Rectal smooth muscle tissue (tissue), 1 donor: ENCODE measurements at regions not wholly inside any gene's neighbourhood (a gene's known extent, or its start where the extent isn't known, plus 50 kb on each side); places are given as distances from the start of the nearest gene placed in this dataset.

Experiments
- H3K27ac ChIP-seq: one replicate; pipeline ENCODE4 v1.7.0; 2013; ENCODE audit warnings: low read depth, low read length, inconsistent platforms
- H3K27me3 ChIP-seq: one replicate; pipeline ENCODE4 v1.7.0; 2013; ENCODE audit warnings: low read length; ENCODE audit not compliant: control insufficient read depth, insufficient read depth
- H3K36me3 ChIP-seq: one replicate; pipeline ENCODE4 v1.7.0; 2013; ENCODE audit warnings: low read length; ENCODE audit not compliant: control insufficient read depth, insufficient read depth
- H3K4me1 ChIP-seq: one replicate; pipeline ENCODE4 v1.7.0; 2013; ENCODE audit warnings: low read length; ENCODE audit not compliant: control insufficient read depth, insufficient read depth
- H3K4me3 ChIP-seq: one replicate; pipeline ENCODE4 v1.7.0; 2013; ENCODE audit warnings: low read length
- H3K9ac ChIP-seq: one replicate; pipeline ENCODE4 v1.7.0; 2013; ENCODE audit warnings: low read length

GRCh38 chr18:11521853-11522252, 87.5 kb upstream of the SLC35G4 start:
- H3K9ac ChIP-seq, result no peak overlapping the region
- no peaks in the 10 kb centered on the region for H3K4me1 ChIP-seq
- H3K27me3 ChIP-seq, result no peaks in the 10 kb centered on the region
- H3K27ac ChIP-seq, result no peak overlapping the region
- H3K4me3 ChIP-seq, result no peak overlapping the region
- no peaks in the 10 kb centered on the region for H3K36me3 ChIP-seq

GRCh38 chr18:11520536-11520935, 88.9 kb upstream of the SLC35G4 start:
- Histone ChIP-seq H3K27ac (no peak overlapping the region), H3K4me3 (no peak overlapping the region), H3K4me1 (no peaks in the 10 kb centered on the region), H3K27me3 (no peaks in the 10 kb centered on the region), H3K36me3 (no peaks in the 10 kb centered on the region), H3K9ac (no peak overlapping the region)

DNA sequence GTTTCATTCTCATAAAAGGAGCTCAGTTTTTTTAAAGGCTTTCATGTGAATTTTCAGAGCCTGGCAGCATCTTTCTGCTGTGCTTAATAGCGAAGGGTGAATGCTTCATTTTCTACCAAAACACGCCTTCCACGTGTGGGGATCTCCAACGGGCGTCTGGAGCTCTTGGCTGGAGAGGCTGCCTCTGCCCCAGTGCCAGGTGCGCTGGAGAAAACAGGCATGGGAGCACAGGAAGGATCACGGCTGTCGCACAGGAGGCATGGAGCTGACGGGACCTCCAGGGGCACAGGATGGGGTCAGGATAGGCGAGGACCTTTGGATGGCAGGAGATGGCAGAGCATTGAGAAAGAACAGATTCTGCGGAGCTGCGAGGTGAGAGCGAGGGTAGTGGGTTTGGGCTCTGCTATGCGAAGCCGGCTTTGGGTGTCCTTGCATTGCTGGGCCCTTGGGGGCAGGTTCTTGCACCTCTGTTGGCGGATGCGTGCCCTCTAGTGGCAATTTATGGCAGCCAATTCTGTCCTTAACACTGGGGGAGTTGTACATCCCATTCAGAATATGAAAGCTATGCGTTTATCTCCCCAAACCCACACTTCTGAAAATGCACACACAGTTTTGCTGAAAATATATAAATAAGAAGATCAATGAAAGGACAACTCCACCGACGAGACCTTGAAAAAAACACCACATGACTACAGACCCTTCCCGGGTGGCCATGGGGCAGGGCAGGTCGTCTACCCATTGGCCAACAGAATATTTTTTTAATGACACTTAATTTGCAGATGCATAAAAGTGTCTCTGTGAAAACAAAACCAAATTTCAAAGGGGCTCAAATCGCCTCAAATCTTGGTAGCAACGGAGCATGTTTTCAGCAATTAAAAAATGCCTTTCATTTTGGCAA, 90.4 kb upstream of the SLC35G4 start:
- Histone ChIP-seq H3K36me3 (no peaks in the 10 kb centered on the region), H3K27me3 (no peaks in the 10 kb centered on the region), H3K4me3 (no peak overlapping the region), H3K27ac (no peak overlapping the region), H3K9ac (no peak overlapping the region), H3K4me1 (no peaks in the 10 kb centered on the region)

DNA sequence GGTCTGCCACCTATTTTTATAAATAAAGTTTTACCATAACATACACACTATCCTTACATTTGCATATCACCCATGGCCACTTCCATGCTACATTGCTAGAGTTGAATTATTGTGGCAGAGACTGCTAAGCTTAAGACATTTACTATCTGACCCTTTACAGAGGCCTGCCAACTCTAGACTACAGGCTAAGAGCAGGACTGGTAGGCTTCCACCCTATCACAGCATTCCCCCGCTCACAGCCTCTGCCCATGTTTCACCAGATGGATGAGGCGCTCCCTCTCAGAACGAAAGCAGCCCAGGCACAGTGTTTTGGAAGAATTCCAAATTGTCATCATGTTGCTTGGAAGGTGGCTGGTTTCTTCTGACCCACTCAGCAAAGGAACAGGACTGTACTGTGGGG, 91.7 kb upstream of the SLC35G4 start:
- H3K27me3 ChIP-seq, result no peaks in the 10 kb centered on the region
- no peak overlapping the region for H3K27ac ChIP-seq
- H3K4me3 ChIP-seq, result no peak overlapping the region
- H3K9ac ChIP-seq, result no peak overlapping the region
- H3K36me3 ChIP-seq, result no peaks in the 10 kb centered on the region
- no peaks in the 10 kb centered on the region for H3K4me1 ChIP-seq

DNA sequence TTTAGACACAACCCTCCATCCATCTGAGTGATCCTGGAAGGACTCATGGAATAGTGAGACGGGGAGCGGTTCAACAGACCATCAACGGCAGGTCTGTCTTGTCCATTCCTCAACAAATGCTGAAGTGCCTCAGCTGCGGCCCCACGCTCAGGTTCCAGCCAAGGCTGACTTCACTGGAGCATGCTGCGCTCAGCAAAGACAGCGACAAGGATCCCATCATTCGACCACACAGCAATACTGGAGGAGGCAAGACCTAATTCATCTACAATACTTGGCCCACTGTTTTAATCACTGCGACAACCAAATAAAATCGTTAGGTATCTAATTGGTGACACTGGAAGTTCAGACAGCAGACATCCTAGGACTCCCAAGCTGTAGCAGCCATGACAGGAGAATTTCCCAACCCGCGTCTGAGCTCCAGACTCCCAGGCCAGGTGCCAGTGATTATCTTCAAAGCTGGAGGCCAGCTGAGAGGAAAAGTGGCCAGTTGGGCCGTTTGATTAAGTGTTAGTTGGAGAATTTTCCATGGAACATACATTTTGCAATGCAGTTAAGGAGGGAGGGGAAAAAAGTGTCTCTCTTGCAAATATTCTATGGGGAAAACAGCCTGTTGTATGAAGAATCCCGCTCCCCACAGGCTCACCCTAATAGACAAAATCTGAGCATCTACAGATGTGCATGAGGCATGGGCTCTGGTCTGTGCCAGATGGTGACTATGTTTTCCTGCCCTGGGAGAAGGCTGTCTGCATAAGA, 92.5 kb upstream of the SLC35G4 start:
- Histone ChIP-seq H3K4me1 (no peaks in the 10 kb centered on the region), H3K36me3 (no peaks in the 10 kb centered on the region), H3K27ac (no peak overlapping the region), H3K9ac (no peak overlapping the region), H3K27me3 (no peaks in the 10 kb centered on the region), H3K4me3 (no peak overlapping the region)

DNA sequence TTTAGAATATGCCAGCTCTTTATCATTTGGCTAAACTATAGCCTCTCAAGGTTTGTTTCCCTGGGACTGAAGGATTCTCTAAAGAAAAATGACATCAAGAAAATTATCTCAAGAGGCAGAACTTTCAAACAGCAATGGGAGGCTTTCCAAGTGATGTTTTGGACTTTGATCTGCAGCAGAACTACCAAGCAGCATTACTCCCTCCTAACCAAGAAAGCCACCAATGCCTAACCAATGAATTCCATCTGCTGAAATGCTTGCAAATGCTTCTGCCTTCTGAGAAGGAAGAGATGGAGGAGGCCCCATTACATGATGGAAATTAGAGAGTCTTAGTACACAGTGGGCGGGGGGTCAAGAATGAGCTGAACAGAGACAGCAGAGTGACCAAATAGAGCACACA, 95.1 kb upstream of the SLC35G4 start:
- Histone ChIP-seq H3K36me3 (no peaks in the 10 kb centered on the region), H3K4me3 (no peak overlapping the region), H3K27ac (no peak overlapping the region), H3K9ac (no peak overlapping the region), H3K4me1 (no peaks in the 10 kb centered on the region), H3K27me3 (no peaks in the 10 kb centered on the region)

DNA sequence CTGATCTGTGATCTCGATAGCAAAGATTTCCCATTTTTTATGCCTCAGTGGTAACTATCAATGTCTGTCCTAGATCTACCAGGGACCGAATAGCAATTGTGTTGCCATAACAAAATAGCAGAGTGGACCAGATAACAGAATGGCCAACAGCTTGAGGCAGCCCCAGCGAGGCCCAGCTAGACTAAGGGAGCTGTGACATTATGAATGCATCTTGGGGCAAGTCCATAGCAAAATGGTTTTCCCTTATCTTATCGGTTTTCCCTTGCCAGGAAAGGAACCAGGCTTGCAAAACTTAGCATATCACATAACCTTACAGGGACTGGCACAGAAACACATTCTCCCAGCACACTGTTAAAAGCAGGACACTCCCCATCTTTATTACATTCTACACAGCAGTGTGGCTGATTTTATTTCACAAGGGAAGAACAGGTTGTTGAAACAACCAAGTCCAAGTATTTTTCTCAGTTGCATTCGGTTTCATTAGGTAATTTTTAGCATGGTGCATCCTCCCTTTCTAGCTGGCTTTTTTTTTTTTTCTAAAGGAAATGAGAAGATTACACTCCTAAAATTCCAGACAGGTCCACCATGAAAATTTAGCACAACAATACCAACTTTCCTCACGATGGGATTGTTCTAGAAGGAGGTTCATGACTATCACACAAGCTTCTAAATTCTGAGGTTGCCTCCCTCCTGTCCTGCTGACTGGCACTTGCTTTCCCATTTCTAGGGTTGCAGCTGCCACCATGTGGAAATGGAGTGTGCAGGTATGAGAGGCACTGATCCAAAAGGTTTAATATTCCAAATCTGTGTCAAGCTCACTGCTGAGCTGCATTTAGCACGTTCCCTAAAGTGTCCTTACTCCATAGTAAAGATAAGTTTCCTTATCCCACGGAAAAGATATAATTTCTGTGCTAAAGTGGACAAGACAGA, 97.0 kb upstream of the SLC35G4 start:
- Histone ChIP-seq H3K4me3 (no peak overlapping the region), H3K36me3 (no peaks in the 10 kb centered on the region), H3K27ac (no peak overlapping the region), H3K9ac (no peak overlapping the region), H3K27me3 (no peaks in the 10 kb centered on the region), H3K4me1 (no peaks in the 10 kb centered on the region)

DNA sequence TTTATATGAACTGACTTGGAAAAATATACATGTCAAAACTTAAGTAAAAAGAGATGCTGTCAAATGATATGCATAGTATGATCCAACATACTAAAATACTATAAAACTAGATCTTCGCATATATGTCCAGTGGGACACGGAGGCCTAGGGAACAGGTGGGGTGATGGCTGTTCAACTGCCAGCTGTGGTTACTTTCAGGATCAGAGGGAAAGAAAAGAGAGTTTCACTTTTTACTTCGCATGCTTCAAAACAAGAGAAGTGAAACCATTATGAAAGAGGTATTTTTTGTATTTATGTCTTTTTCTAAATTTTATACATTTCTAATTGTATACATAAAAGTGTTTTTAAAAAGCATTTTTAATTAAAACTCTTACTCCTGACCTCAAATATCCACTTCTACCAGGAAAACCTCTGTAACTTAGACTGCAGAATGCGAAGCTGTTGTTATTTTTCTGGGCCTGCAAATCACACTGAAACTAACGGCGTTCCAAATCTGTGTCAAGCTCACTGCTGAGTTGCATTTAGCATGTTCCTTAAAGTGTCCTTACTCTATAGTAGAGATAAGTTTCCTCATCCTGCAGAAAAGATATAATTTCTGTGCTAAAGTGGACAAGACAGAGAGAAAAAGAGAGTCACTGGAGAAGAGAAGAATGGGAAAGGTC, 97.8 kb upstream of the SLC35G4 start:
- Histone ChIP-seq H3K4me1 (no peaks in the 10 kb centered on the region), H3K9ac (no peak overlapping the region), H3K27me3 (no peaks in the 10 kb centered on the region), H3K36me3 (no peaks in the 10 kb centered on the region), H3K27ac (no peak overlapping the region), H3K4me3 (no peak overlapping the region)

DNA sequence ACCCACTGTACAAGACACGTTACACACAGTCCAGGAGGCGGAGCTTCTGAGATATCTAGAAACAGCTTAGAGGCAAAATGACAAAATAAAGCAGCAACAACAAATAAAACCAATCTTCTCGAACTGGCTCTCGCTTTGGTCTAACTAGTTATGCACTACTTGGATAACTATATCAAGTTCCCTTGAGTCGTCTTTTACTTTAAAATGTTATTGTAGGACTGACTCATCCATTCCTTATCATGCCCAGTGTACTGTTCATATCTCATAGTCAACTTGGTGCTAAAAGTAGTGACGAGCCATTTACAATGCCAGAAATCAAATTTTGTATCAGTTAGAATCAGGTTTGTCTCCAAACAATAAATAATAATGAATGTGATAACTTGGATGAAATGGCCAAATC, 102.5 kb upstream of the SLC35G4 start:
- H3K36me3 ChIP-seq, result no peaks in the 10 kb centered on the region
- H3K4me1 ChIP-seq, result no peaks in the 10 kb centered on the region
- no peak overlapping the region for H3K4me3 ChIP-seq
- H3K9ac ChIP-seq, result no peak overlapping the region
- H3K27me3 ChIP-seq, result no peaks in the 10 kb centered on the region
- no peak overlapping the region for H3K27ac ChIP-seq

DNA sequence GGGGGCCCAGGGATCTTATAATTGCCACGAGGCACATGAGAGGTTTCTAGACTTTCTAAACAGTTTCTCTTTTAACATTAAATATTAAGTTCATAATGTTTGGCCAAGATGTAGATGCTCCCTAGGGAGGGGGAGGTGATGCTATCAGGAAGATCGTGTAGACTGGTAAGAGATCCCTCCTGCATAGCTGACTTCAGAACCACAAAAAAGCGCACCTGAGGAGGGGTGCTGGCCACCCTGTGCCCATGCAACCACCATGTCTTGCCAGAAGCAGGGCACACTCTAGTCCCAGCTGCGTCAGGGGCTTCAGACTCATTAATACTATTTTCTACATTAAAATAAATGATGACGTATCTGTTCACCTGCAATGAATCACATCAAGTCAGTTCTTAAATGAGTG, 103.4 kb upstream of the SLC35G4 start:
- Histone ChIP-seq H3K4me3 (no peak overlapping the region), H3K27ac (no peak overlapping the region), H3K36me3 (no peaks in the 10 kb centered on the region), H3K27me3 (no peaks in the 10 kb centered on the region), H3K9ac (no peak overlapping the region), H3K4me1 (no peaks in the 10 kb centered on the region)

DNA sequence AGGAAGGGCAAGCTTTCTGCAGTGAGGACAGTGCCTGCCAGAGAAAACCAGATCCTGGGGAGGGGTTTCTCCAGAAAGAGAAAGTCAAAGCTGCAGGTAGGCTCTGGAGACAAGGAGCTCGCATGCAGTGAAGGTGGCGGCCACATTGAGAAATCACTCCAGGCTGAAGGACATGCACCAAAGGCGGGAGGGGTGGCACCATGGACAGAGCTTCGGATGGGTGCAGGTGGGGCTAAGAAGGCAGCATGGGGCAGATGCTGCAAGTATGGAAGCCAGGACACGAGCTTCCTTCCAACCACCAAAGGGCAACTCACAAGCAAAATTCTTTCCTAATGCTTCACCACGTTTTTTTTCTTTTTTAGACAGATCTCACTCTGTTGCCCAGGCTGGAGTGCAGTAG, 104.4 kb upstream of the SLC35G4 start:
- Histone ChIP-seq H3K4me1 (no peaks in the 10 kb centered on the region), H3K27ac (no peak overlapping the region), H3K36me3 (no peaks in the 10 kb centered on the region), H3K4me3 (no peak overlapping the region), H3K9ac (no peak overlapping the region), H3K27me3 (no peaks in the 10 kb centered on the region)

- Histone ChIP-seq H3K9ac (no peak overlapping the region), H3K27ac (no peak overlapping the region), H3K36me3 (no peaks in the 10 kb centered on the region), H3K27me3 (no peaks in the 10 kb centered on the region), H3K4me1 (no peaks in the 10 kb centered on the region), H3K4me3 (no peak overlapping the region)
These were observed 107.0 kb upstream of the SLC35G4 start for GRCh38 chr18:11502368-11502767.
